ENCODE measurements at regions not wholly inside any gene's neighbourhood (a gene's known extent, or its start where the extent isn't known, plus 50 kb on each side); places are given as distances from the start of the nearest gene placed in this dataset.
A peak's percentile ranks its signal among the peaks of the same experiment; 100 is the strongest.
"Not testable (repeated sequence)": the region's sequence is repeated elsewhere in the genome, so short reads cannot be mapped to it uniquely, and the experiment has no call there.

GRCh38 chr4:75180790-75181776 is 248.2 kb downstream of the PARM1 start:
- no peak for DNase-seq

DNA sequence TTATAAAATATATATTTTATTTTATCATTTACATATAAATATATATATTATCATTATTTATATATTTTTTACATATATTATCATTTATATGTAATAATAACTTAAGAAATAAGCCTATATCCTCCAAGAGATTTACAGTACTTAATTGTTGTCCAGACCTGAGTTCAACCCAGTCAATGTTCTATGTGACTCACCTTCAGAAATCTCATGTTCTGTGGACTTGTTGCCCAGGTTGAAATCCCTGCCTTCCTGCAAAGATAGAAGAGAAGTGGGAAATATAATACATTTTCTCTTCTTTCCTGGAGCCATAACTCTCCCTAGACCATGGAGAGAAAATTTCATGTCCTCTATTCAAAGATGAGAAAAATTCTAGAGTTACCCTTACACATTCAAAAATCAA is 247.3 kb downstream of the PARM1 start:
- DNase-seq = no peak

DNA sequence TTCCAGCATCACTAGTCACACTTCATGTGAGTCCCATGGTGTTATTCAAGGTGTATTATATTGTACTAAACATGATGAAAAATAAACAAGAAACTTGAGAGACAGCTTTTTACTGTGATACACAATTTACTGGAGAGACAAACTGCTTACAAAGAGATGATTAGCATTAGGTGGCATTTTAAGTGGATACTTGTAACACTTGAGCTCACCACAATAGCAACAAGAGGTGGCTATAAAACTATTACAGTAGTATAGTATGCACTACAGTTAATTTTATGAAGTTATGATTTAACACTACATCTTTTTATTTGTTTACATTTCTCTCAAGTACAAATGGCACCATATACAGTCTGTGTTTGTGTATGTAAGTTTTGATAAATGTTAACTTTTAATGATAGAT is 246.6 kb downstream of the PARM1 start:
- DNase-seq = peak; percentile 70

GRCh38 chr4:75172551-75172950 is 239.6 kb downstream of the PARM1 start:
- no peak for DNase-seq

GRCh38 chr4:75169427-75169826 is 236.5 kb downstream of the PARM1 start:
- no peak for DNase-seq

- DNase-seq = no peak
Observed at GRCh38 chr4:75169020-75169419, 236.1 kb downstream of the PARM1 start.

DNA sequence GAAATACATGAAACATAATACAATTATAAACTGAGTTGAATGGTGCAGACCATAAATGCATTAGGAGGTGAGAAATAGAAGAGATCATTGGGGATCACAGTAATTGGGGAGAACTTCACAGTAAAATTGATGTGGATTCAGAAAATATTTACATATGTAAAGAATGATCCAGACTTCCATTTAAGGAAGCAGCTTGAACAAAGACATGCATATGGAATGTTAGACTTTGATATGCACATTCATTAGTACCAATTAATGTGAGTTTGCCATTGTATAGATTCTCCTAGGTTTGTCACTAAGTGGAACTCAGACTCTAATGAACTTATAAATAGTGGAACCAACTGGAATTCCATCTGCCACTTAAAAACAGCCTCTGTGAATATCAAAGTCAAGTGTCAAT is 235.6 kb downstream of the PARM1 start:
- no peak for DNase-seq

DNA sequence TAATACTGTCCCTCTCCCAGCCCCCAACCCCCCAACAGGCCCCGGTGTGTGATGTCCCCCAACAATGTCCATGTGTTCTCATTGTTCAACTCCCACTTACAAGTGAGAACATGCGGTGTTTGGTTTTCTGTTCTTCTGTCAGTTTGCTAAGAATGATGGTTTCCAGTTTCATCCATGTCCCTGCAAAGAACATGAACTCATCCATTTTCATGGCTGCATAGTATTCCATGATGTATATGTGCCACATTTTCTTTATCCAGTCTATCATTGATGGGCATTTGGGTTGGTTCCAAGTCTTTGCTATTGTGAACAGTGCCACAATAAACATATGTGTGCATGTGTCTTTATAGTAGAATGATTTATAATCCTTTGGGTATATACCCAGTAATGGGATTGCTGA is 232.2 kb downstream of the PARM1 start:
- not testable (repeated sequence) for DNase-seq

DNA sequence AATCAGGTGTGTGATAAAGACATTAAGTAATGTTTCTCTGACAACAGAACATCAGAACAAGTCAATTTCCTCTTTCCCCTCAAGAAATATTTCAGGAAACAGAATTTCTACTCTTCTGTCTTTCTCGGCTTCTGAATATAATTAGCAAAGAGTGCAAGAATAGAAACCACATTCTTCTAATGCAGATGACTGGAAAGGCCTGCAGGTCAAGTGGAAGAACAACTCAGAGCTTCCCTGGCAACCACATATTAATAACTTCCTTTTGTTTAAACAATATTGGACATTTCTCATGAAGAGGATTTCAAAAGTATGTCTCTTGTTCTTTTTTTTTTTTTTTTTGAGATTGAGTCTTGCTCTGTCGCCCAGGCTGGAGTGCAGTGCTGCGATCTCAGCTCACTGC is 225.5 kb downstream of the PARM1 start:
- no peak for DNase-seq

- no peak for DNase-seq
Observed at GRCh38 chr4:75154994-75155393, 222.1 kb downstream of the PARM1 start.

DNA sequence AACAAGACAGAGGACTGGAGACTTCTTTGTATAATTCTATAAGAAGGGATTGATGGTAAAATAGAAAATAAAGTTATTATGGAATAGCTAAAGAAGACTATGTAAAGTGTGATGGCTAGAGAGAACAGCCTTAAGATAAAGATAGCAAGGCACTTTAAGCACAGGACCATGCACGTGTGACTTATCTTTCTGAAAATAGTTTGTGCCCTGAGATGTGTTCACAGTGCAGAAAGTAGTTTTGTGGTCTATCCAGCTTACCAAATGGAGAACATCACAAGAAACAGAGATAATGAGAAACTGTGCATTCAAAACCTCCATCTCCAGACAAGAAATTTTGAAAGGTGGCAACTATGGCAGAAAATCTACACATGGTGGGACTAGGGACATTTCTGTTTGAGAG is 213.3 kb downstream of the PARM1 start:
- DNase-seq = no peak

DNA sequence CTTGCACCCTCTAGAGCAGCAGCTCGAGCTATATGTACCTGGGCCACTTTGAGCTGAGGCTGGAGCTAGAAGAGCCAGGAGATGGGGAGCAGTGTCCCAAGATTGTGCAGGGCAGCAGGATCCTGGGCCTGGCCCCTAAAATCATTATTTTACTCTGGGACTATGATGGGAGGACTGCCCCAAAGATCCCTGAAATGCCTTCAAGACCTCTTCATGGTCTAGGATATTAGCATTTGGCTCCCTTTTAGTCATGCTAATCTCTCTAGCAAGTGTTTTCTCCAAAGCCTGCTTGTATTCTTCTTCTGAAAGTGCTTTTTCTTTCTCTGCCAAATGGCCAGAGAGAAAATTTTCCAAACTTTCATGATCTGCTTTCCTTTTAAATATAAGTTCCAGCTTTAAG is 211.6 kb downstream of the PARM1 start:
- no peak for DNase-seq

DNA sequence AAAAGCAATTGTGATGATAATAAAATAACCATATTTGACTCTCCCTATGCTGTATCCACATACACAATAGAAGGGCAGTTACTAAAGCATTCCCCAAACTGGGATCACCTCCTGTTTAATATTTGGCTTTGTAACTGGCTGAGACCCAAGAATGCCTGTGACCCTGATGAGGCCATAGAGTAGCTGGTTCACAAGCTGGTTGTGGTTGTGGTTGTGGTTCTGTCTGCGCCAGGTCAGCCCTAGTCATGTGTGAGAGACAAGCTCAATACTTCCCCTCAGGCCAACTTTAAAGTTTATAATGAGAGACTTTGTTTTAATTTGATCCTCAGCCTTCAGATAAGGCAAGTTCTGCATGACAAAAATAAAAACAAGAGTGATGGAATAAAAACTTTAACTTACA is 209.9 kb downstream of the PARM1 start:
- DNase-seq = no peak

GRCh38 chr4:75142382-75142781 is 209.5 kb downstream of the PARM1 start:
- DNase-seq = no peak

- DNase-seq = no peak
Observed at GRCh38 chr4:75141162-75141561, 208.2 kb downstream of the PARM1 start.

- no peak for DNase-seq
Observed at GRCh38 chr4:75137302-75137701, 204.4 kb downstream of the PARM1 start.

GRCh38 chr4:75135068-75135825 is 202.3 kb downstream of the PARM1 start:
- DNase-seq = no peak

GRCh38 chr4:75126870-75127269 is 194.0 kb downstream of the PARM1 start:
- DNase-seq = not testable (repeated sequence)

DNA sequence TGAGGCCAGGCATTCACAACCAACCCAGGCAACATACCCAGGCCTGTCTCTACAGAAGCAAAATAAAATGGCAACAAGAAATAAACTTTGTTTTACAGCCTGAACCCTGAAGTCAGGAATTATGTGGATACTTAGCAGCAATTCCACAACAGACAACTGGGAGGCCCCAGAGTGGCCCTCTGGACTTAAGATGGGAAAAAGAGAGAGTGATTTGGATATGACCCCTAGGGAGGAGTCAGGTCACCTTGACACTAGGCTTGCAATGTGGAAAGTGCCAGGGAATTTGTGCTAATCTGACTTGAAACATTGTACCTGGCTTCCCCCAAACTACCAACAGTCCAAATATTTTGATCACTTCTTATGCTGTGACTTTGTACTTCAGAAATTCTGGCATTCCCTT is 193.1 kb downstream of the PARM1 start:
- no peak for DNase-seq

DNA sequence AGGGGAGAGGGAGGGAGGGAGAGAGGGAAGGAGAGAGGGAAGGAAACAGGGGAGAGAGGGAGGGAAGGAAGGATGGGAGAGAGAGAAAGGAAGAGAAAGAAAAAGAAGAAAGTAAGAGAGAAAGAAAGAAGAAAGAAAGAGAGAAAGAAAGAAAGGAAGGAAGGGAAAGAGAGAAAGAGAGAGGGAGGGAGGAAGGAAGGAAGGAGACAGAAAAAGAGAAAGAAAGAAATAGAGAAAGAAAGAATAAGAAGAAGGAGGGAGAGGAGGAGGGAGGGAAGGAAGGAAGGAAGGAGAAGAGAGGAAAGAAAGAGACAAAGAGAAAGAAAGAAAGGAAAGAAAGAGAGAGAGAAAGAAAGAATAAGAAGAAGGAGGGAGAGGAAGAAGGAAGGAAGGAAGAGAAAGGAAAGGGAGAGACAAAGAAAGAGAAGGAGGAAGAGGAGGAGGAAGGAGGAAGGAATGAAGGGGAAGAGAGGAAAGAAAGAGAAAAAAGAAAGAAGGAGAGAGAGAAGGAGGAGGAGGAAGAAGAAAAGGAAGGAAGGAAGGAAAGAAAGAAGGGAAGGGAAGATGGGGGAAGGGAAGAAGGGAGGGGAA is 189.6 kb downstream of the PARM1 start:
- no peak for DNase-seq

- DNase-seq = no peak
Observed at GRCh38 chr4:75118739-75119138, 185.8 kb downstream of the PARM1 start.

GRCh38 chr4:75110061-75110460 is 177.1 kb downstream of the PARM1 start:
- DNase-seq = no peak

DNA sequence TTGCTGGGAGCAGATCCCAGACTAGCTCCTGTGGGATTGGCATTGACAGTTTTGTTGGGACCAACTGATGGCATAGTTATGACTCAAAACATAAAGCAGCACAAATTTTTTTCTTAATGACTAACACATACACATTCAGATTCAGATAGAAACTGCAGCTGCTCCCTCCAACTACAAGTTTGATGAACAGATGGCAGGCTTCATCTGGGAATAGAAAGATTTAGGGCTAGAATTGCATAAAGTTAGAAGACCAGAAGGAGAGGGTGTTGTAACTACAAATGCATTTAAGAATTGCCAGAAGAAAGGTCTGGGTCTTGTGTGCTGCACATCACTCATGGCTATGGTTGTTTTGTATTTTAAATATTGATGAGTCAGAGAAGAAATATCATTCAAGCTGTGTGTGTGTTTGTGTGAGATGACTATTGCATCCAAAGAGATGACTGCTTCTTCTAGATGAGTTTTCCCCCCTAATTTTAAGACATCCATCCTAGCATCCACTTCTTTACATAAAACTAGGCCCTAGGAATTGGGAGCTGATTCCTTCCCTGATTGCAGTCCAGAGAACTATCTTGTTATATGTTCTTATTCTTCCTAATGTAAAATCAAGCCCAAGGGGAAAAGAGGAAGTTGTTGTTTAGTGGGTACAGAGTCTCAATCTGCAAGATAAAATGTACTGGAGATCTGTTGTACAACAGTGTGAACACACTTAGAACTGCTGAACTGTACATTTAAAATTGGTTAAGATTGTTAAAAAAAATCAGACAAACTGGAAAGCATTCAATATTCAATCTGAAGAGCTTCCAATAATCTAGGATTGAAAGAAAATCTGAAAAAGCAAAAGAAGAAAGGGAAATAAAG is 175.1 kb downstream of the PARM1 start:
- no peak for DNase-seq
